HCT116 (cell line): ENCODE measurements at regions not wholly inside any gene's neighbourhood (a gene's known extent, or its start where the extent isn't known, plus 50 kb on each side); places are given as distances from the start of the nearest gene placed in this dataset.

Source experiments
- ATAC-seq: fragments of 200-7000 bp; cut with Tn5 transposase; 2 replicates; pipeline ENCODE4 v1.9.1; 2020; ENCODE audit warnings: mild to moderate bottlenecking, moderate library complexity
- BruUV-seq: library from RNA; stranded (reverse); fragments of 400-500 nt; replicated peaks from 2 replicates; lab custom pipeline; 2021; lab: Mats Ljungman, UMichigan
- CTCF ChIA-PET: fragments of 300-600 bp; sonication (Branson Sonifier 250); formaldehyde crosslinking; loops from one replicate; lab custom pipeline; 2021; ENCODE audit warnings: antibody characterized with exemption; lab: Charles Lee
- POLR2A ChIA-PET: fragments of 300-600, 350-600 bp; sonication (Branson Sonifier 250); formaldehyde crosslinking; loops from one replicate; lab custom pipeline; 2021; ENCODE audit warnings: antibody characterized with exemption; lab: Charles Lee
- RAD21 ChIA-PET, 2 experiments: fragments of 300-600 bp; sonication (Branson Sonifier 250); formaldehyde crosslinking; loops; one replicate each; lab custom pipeline; 2023; ENCODE audit warnings: low total read pairs in 2 of 2; ENCODE audit not compliant: uncharacterized antibody in 2 of 2, unreplicated experiment in 2 of 2, low non-redundant PET in 1 of 2; lab: Charles Lee
- DNase-seq: peaks from one replicate; pipeline ENCODE4 v3.0.0-alpha.2; 2010; ENCODE audit warnings: low read depth, low spot score
- H2AFZ ChIP-seq: fragments of 200-600 bp; shearing (Covaris generic), sonication (generic); 2 replicates; pipeline ENCODE4 v1.6.1; 2017; ENCODE audit warnings: low read depth, mixed run types, mixed read lengths, antibody characterized with exemption, low read length; ENCODE audit not compliant: poor library complexity, severe bottlenecking
- H3K27ac ChIP-seq: 2 replicates; pipeline ENCODE4 v1.5.1; 2012; ENCODE audit warnings: low read depth, low read length
- H3K27me3 ChIP-seq: fragments of 200-600 bp; sonication (generic); 2 replicates; pipeline ENCODE4 v1.6.1; 2016; ENCODE audit warnings: mixed run types, low read length, mixed read lengths; ENCODE audit not compliant: insufficient read depth
- H3K36me3 ChIP-seq, 2 experiments: fragments of 200-500 bp in 1 of 2; fragments of 200-600 bp in 1 of 2; sonication (Bioruptor generic) in 1 of 2; sonication (generic) in 1 of 2; 2 replicates each; pipeline versions ENCODE4 v1.5.1 to v1.6.1; 2014 to 2016; ENCODE audit warnings: low read length in 2 of 2, inconsistent platforms in 1 of 2, mixed read lengths in 1 of 2, mixed run types in 1 of 2; ENCODE audit not compliant: insufficient read depth in 2 of 2, control insufficient read depth in 1 of 2
- H3K4me1 ChIP-seq, 2 experiments: fragments of 200-600 bp in 1 of 2; sonication (generic) in 1 of 2; 2 replicates each; pipeline versions ENCODE4 v1.5.1 to v1.6.1; 2012 to 2017; ENCODE audit warnings: low read length in 2 of 2, inconsistent platforms in 1 of 2, mild to moderate bottlenecking in 1 of 2, mixed read lengths in 1 of 2, mixed run types in 1 of 2, moderate library complexity in 1 of 2; ENCODE audit not compliant: insufficient read depth in 2 of 2, control insufficient read depth in 1 of 2
- H3K4me2 ChIP-seq: fragments of 200-600 bp; sonication (generic); 2 replicates; pipeline ENCODE4 v1.6.1; 2017; ENCODE audit warnings: mixed run types, low read length, mixed read lengths
- H3K4me3 ChIP-seq, 2 experiments: fragments of 200-600 bp in 1 of 2; sonication (generic) in 1 of 2; replicated peaks in 1 of 2; 2 replicates each; pipeline ENCODE4 v1.5.1; 2011 to 2016; ENCODE audit warnings: low read length in 2 of 2, control low read depth in 1 of 2, low read depth in 1 of 2, mild to moderate bottlenecking in 1 of 2, mixed read lengths in 1 of 2, mixed run types in 1 of 2
- H3K79me2 ChIP-seq: fragments of 200-600 bp; sonication (generic); 2 replicates; pipeline ENCODE4 v1.6.1; 2017; ENCODE audit warnings: mild to moderate bottlenecking, mixed run types, low read length, moderate library complexity, mixed read lengths; ENCODE audit not compliant: insufficient read depth
- H3K9ac ChIP-seq: fragments of 200-600 bp; sonication (generic); 2 replicates; pipeline ENCODE4 v1.6.1; 2016; ENCODE audit warnings: low read length, mixed read lengths
- H3K9me2 ChIP-seq: fragments of 200-600 bp; sonication (generic), shearing (Covaris generic); 2 replicates; pipeline ENCODE4 v1.6.1; 2017; ENCODE audit warnings: mixed run types, mild to moderate bottlenecking, moderate library complexity; ENCODE audit not compliant: insufficient read depth
- H3K9me3 ChIP-seq, 2 experiments: fragments of 200-500 bp in 1 of 2; fragments of 200-600 bp in 1 of 2; sonication (Bioruptor generic) in 1 of 2; sonication (generic) in 1 of 2; 2 replicates each; pipeline ENCODE4 v1.6.1; 2014 to 2017; ENCODE audit warnings: low read length in 2 of 2, mixed read lengths in 2 of 2, inconsistent platforms in 1 of 2, low read depth in 1 of 2, mild to moderate bottlenecking in 1 of 2, mixed run types in 1 of 2, moderate library complexity in 1 of 2; ENCODE audit not compliant: control insufficient read depth in 1 of 2, insufficient read depth in 1 of 2
- H4K20me1 ChIP-seq: fragments of 200-600 bp; sonication (generic), shearing (Covaris generic); 2 replicates; pipeline ENCODE4 v1.6.1; 2017; ENCODE audit warnings: mixed run types, mild to moderate bottlenecking, moderate library complexity; ENCODE audit not compliant: insufficient read depth
- CEBPB ChIP-seq: IDR thresholded peaks from 2 replicates; pipeline ENCODE4 v1.6.1; 2012; ENCODE audit warnings: low read depth
- CTCF ChIP-seq, 3 experiments: fragments of 200-600 bp in 1 of 3; sonication (generic) in 1 of 3; IDR thresholded peaks in 2 of 3; conservative IDR thresholded peaks in 1 of 3; 2 replicates each; pipeline ENCODE4 v1.5.1; 2012 to 2017; ENCODE audit warnings: low read depth in 2 of 3, low read length in 2 of 3, antibody characterized with exemption in 1 of 3, borderline replicate concordance in 1 of 3, control low read depth in 1 of 3, mild to moderate bottlenecking in 1 of 3, mixed read lengths in 1 of 3, mixed run types in 1 of 3, moderate library complexity in 1 of 3; ENCODE audit not compliant: insufficient read depth in 1 of 3
- EGR1 ChIP-seq: IDR thresholded peaks from 2 replicates; pipeline ENCODE4 v1.6.1; 2012; ENCODE audit warnings: low read depth
- ELF1 ChIP-seq: IDR thresholded peaks from 2 replicates; pipeline ENCODE4 v1.6.1; 2012; ENCODE audit warnings: low read depth, borderline replicate concordance
- EZH2 ChIP-seq: fragments of 200-600 bp; sonication (generic); IDR thresholded peaks from 2 replicates; pipeline ENCODE4 v1.6.1; 2017; ENCODE audit warnings: antibody characterized with exemption, mixed run types
- JUND ChIP-seq: IDR thresholded peaks from 2 replicates; pipeline ENCODE4 v1.6.1; 2012
- MAX ChIP-seq: IDR thresholded peaks from 2 replicates; pipeline ENCODE4 v1.6.1; 2012
- POLR2AphosphoS5 ChIP-seq: IDR thresholded peaks from 2 replicates; pipeline ENCODE4 v1.6.1; 2011; ENCODE audit warnings: mild to moderate bottlenecking, low read depth, low read length, moderate library complexity
- YY1 ChIP-seq: IDR thresholded peaks from 2 replicates; pipeline ENCODE4 v1.6.1; 2011; ENCODE audit warnings: low read length, low read depth, moderate library complexity, mild to moderate bottlenecking; ENCODE audit not compliant: insufficient replicate concordance; ENCODE audit errors: extremely low read depth
- ZBTB33 ChIP-seq: IDR thresholded peaks from 2 replicates; pipeline ENCODE4 v1.6.1; 2011; ENCODE audit warnings: mild to moderate bottlenecking, low read length, moderate library complexity; ENCODE audit not compliant: insufficient replicate concordance; ENCODE audit errors: extremely low read depth
- ZNF274 ChIP-seq: fragments of 200-500 bp; sonication (Bioruptor generic); IDR thresholded peaks from 2 replicates; pipeline ENCODE4 v1.6.1; 2014; ENCODE audit warnings: mild to moderate bottlenecking, low read depth, low read length, inconsistent platforms
- intact Hi-C: fragments of 100-400 bp; cut with micrococcal nuclease; formaldehyde crosslinking; loops from 2 replicates; pipeline ENCODE4 v1.10.0; 2022

- POLR2A ChIA-PET, result no interaction called here
- H3K9ac ChIP-seq, result no peak overlapping the region
- H3K9me3 ChIP-seq, result no peaks in the 10 kb centered on the region
- intact Hi-C loops, result no loop called here
- DNase-seq (no peak), ATAC-seq (no peak)
- no peak for TF ChIP-seq CEBPB
- no peak for TF ChIP-seq EZH2
- TF ChIP-seq ZBTB33, result no peak
- TF ChIP-seq CTCF (IDR thresholded peaks at IDR 0.05 in 2 of 3, conservative IDR thresholded peaks at IDR 0.05 in 1 of 3; ENCODE audit: borderline replicate concordance in 1 of 3, insufficient read depth in 1 of 3, low read depth in 2 of 3, low read length in 2 of 3), result no peak
- no peak for TF ChIP-seq POLR2AphosphoS5
- TF ChIP-seq EGR1, result no peak
- TF ChIP-seq MAX, result no peak
- no peak for TF ChIP-seq ELF1
- TF ChIP-seq YY1, result no peak
- TF ChIP-seq ZNF274, result no peak
- no peak for TF ChIP-seq JUND
- H2AFZ ChIP-seq, result no peak overlapping the region
- RAD21 ChIA-PET, result no interaction called here
- H3K79me2 ChIP-seq, result no peaks in the 10 kb centered on the region
- 0 out of 4 replicates have a peak, but pooled peaks cover 0 to 2% of the 10 kb centered on the region in 2 experiments for H3K4me1 ChIP-seq
- H3K27ac ChIP-seq, result no peak overlapping the region
- CTCF ChIA-PET, result no interaction called here
- H3K27me3 ChIP-seq, result no peaks in the 10 kb centered on the region
- no peak overlapping the region for H3K4me2 ChIP-seq
- no peak overlapping the region for H3K4me3 ChIP-seq
- no peaks in the 10 kb centered on the region; a peak in 1 of 4 replicates for H3K36me3 ChIP-seq
- no TSS peak for BruUV-seq
- no peaks in the 10 kb centered on the region for H4K20me1 ChIP-seq
- H3K9me2 ChIP-seq, result no peaks in the 10 kb centered on the region
Measured at GRCh38 chr21:15601390-15601789, 128.4 kb upstream of the USP25 start.
